ENCODE measurements at regions not wholly inside any gene's neighbourhood (a gene's known extent, or its start where the extent isn't known, plus 50 kb on each side); places are given as distances from the start of the nearest gene placed in this dataset.

DNA sequence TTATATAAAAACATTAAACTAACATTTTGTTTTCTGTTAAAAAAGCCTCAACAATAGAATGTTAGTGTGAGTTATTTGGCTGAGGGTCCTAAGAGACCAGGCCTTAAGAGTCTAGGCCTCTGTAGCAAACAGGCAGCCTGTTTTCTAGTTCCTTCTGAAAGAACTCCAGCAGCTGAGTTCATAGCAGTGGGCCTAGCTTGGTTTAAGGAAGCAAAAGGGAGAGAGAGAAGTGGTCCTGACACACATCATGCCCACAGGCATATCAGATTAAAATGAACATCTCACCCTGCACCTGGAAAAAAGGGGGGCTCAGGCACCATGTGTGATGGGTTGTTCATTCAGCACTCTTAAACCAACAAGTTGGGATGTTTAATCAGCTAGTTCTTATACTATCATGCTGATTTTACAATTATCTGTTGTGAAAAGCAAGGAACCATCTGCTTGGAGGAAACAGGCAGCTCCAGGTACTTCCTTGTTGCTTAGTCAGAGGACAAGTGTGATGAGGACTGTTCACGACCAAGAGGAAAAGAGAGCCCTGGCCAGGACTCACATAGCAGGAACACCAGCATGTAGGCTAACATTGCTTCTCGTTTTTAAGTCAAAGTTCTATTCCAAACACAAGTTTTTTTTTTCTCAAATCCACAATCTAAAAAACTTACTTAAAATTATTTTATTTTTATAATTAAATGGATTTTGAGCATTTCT is 81.3 kb upstream of the FRY start:
- intact Hi-C loops (cut with DNase I), result no loop called here
- DNase-seq, result no peak

- peak in 4 of 42 donors; percentile 6 to 50 (median 14) for DNase-seq
- intact Hi-C loops (cut with DNase I), result no loop called here
These were observed 80.3 kb upstream of the FRY start for GRCh38 chr13:31951215-31951678.

GRCh38 chr13:31952641-31953380 is 78.8 kb upstream of the FRY start:
- no peak for DNase-seq
- intact Hi-C loops (cut with DNase I), result no loop called here

- intact Hi-C loops (cut with DNase I), result no loop called here
- no peak for DNase-seq
These were observed 76.5 kb upstream of the FRY start for GRCh38 chr13:31955101-31955500.

DNA sequence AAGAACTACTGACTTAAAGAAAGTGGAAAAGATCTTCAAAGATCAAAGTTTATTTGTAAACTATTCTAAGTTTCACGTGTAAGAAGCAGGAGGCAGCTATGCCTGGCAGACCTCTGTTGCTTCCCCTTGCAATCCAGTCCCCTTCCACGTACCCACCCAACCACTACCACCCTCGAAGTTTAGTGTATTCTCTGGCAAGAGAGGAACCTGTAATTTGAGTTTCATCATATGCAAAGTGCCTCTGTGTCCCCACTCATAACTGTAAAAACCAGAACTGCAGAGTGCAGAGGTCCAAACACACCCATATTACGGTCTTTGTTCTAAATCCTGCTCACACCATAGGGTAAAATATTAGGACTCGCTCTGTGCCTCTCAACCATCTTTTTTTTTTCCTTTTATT is 75.8 kb upstream of the FRY start:
- intact Hi-C loops (cut with DNase I), result no loop called here
- no peak for DNase-seq

DNA sequence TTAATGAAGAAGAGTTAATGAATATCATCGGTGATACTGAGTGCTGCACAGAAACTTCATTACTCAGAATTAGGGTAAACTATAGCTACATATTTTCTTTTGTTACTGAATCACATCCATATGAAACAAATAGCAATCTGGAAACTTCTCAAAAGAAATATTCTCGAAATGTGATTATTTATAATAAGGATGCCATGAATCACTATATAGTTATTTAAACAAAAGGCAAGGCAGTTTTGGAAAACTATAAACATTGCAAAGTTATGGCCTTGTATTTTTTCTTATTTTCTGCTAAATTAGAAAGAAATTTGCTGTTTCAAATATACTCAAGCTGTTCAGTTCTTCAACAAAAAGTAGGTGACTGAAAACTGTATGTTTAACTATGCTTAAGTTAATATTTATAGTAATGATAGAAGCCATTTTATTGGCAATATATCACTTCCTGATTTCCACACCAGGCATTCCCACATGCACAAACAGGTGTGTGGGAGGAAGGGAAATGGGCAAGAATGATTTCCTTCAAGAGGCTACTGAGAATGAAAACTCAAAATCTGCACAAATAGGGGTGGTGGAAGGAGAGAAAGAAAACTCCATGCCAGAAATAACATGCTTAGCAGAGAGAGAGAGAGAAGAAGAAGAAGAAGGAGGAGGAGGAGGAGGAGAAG is 74.5 kb upstream of the FRY start:
- no peak for DNase-seq
- intact Hi-C loops (cut with DNase I), result no loop called here

DNA sequence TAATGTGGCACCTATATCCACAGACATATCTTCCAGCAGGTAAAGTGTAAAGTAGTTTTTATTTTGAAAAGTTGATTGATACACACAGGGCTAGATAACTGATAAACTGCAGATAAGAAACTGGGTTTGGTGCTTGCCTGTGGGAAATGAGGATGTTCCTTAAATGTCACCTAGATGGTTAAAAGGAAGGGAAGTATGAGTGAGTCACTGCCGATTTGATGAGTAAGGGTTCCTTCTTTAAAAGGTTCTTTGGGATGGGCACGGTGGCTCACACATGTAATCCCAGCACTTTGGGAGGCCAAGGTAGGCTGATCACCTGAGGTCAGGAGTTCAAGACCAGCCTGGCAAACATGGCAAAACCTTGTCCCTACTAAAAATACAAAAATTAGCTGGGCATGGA is 73.8 kb upstream of the FRY start:
- intact Hi-C loops (cut with DNase I), result no loop called here
- DNase-seq, result no peak

- no peak for DNase-seq
- intact Hi-C loops (cut with DNase I), result no loop called here
These were observed 68.7 kb upstream of the FRY start for GRCh38 chr13:31962731-31963370.

- intact Hi-C loops (cut with DNase I), result no loop called here
- DNase-seq, result no peak
These were observed 67.9 kb upstream of the FRY start for GRCh38 chr13:31963631-31964030.

- intact Hi-C loops (cut with DNase I), result no loop called here
- DNase-seq, result no peak
These were observed 67.4 kb upstream of the FRY start for GRCh38 chr13:31964168-31964567.

DNA sequence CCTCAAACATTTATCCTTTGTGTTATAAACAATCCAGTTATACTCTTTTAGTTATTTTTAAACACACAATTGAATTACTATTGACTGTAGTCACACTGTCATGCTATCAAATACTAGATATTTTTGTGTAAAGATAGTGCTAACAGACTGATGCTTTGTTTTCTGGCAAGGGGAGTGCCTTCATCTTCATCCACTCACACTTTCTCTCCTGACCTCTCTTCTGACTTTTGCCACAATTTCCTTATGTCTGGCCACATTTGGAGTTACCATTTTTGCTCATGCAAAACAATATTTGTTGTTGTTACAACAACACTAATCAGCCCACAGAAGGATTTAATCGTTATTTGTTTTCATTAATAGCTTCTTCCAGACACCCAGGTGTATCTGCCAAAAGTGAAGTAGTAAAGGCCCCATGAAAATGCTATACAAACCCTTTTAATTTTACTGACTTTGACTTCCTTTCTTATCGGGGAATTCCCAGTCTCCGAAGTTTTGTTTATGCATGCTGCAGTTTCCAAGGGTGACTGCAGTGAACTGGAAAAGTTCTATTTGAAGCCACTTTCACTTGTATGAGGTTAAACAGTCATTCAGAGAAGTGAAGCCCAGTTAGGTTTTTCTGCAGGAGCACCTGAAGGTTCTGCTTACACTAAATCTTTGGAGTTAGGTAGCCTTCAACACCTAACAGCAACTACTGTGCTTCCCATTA is 66.1 kb upstream of the FRY start:
- DNase-seq, result no peak
- intact Hi-C loops (cut with DNase I), result no loop called here

GRCh38 chr13:31967155-31967554 is 64.4 kb upstream of the FRY start:
- intact Hi-C loops (cut with DNase I), result no loop called here
- no peak for DNase-seq

DNA sequence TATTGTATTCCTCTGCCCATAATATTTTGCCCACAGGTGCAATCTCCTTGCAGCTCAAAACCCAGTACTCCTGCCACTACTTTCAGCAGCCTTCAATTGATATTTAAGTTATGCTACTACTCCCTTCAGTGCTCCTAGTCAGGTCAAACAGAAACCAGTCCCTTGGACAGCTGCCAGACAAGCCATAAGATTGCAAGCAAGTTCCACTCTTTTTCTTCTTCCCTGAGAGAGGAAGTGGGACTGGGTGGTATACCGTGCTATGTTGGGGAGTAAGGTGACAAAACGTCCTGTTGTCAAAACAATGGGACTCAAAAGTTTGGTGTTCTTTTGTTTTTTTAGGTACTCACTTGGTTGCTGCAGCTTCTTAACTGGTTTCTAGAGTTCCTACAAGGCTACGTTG is 63.1 kb upstream of the FRY start:
- DNase-seq, result peak in 2 of 42 donors; percentile 11 to 15
- intact Hi-C loops (cut with DNase I), result no loop called here

GRCh38 chr13:31970231-31970930 is 61.2 kb upstream of the FRY start:
- intact Hi-C loops (cut with DNase I), result no loop called here
- DNase-seq, result peak in 3 of 42 donors; percentile 11 to 16 (median 15)

- intact Hi-C loops (cut with DNase I), result no loop called here
- no peak for DNase-seq
These were observed 59.1 kb upstream of the FRY start for GRCh38 chr13:31972453-31972852.

GRCh38 chr13:31978021-31978420 is 53.6 kb upstream of the FRY start:
- no peak for DNase-seq
- intact Hi-C loops (cut with DNase I), result no loop called here

DNA sequence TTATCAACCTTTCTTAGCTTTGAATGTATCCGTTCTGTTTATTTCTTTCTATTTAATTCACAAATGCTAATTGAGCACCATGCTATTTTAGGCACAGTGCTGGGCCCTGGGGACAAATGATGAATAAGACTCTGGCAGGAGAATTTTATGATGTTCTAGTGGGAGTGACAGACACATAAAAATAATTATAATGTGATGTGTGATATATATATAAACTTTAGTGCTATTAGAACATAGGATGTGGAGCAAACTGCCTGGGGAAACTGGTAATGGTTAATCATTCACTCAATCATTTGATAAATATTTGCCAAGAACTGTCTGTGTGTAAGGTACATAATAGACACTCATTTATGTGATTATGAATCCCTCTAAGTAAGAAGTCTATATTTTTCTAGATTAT is 50.7 kb upstream of the FRY start:
- intact Hi-C loops (cut with DNase I), result no loop called here
- DNase-seq, result no peak

Data from head of caudate nucleus (tissue), 42 donors.